PC-3 (cell line): ENCODE measurements at regions not wholly inside any gene's neighbourhood (a gene's known extent, or its start where the extent isn't known, plus 50 kb on each side); places are given as distances from the start of the nearest gene placed in this dataset.

Experiments
- ATAC-seq: fragments of 200-7000 bp; cut with Tn5 transposase; 2 replicates; pipeline ENCODE4 v1.9.1; 2020; ENCODE audit warnings: mild to moderate bottlenecking, moderate library complexity
- BruUV-seq: library from RNA; stranded (reverse); fragments of 400-500 nt; replicated peaks from 2 replicates; lab custom pipeline; 2021; lab: Mats Ljungman, UMichigan
- CTCF ChIA-PET: fragments of 300-600 bp; sonication (Branson Sonifier 250); formaldehyde crosslinking; loops from one replicate; lab custom pipeline; 2022; ENCODE audit warnings: antibody characterized with exemption; lab: Charles Lee
- POLR2A ChIA-PET: fragments of 300-600 bp; sonication (Branson Sonifier 250); formaldehyde crosslinking; loops from one replicate; lab custom pipeline; 2022; ENCODE audit warnings: antibody characterized with exemption; ENCODE audit not compliant: unreplicated experiment; lab: Charles Lee
- DNase-seq: peaks from one replicate; pipeline ENCODE4 v3.0.0-alpha.2; 2015
- H2AFZ ChIP-seq: fragments of 300-600 bp; sonication (generic); 2 replicates; pipeline ENCODE4 v1.6.0; 2016; ENCODE audit warnings: antibody characterized with exemption, low read length
- H3F3A ChIP-seq: fragments of 300-600 bp; sonication (generic); one replicate; pipeline ENCODE4 v1.6.0; 2017; ENCODE audit warnings: antibody characterized with exemption, low read length, control low read depth, mild to moderate bottlenecking; ENCODE audit not compliant: unreplicated experiment
- H3K27ac ChIP-seq: fragments of 300-600 bp; sonication (generic); 2 replicates; pipeline ENCODE4 v1.5.1; 2016; ENCODE audit warnings: mild to moderate bottlenecking, low read length
- H3K27me3 ChIP-seq: fragments of 300-600 bp; sonication (generic); 2 replicates; pipeline ENCODE4 v1.6.1; 2016; ENCODE audit warnings: low read length, mixed read lengths
- H3K36me3 ChIP-seq: fragments of 300-600 bp; sonication (generic); 2 replicates; pipeline ENCODE4 v1.6.1; 2016; ENCODE audit warnings: low read depth, mixed run types, low read length, mixed read lengths
- H3K4me1 ChIP-seq: fragments of 300-600 bp; sonication (generic); 2 replicates; pipeline ENCODE4 v1.5.1; 2016; ENCODE audit warnings: low read length; ENCODE audit not compliant: insufficient read depth
- H3K4me2 ChIP-seq: fragments of 300-600 bp; sonication (generic); 2 replicates; pipeline ENCODE4 v1.6.0; 2016; ENCODE audit warnings: low read length
- H3K4me3 ChIP-seq: fragments of 300-600 bp; sonication (generic); 2 replicates; pipeline ENCODE4 v1.5.1; 2016; ENCODE audit warnings: mild to moderate bottlenecking, low read length, mixed read lengths
- H3K79me2 ChIP-seq: fragments of 300-600 bp; sonication (generic); 2 replicates; pipeline ENCODE4 v1.6.1; 2017; ENCODE audit warnings: low read length, mixed read lengths
- H3K9ac ChIP-seq: fragments of 300-600 bp; sonication (generic); 2 replicates; pipeline ENCODE4 v1.6.0; 2016; ENCODE audit warnings: mild to moderate bottlenecking, low read length
- H3K9me2 ChIP-seq: fragments of 300-600 bp; sonication (generic); replicated peaks from 2 replicates; pipeline ENCODE4 v1.6.1; 2016; ENCODE audit warnings: mixed run types, low read length, mixed read lengths
- H3K9me3 ChIP-seq: fragments of 300-600 bp; sonication (generic); 2 replicates; pipeline ENCODE4 v1.6.1; 2016; ENCODE audit warnings: low read length, mixed read lengths
- H4K20me1 ChIP-seq: fragments of 300-600 bp; sonication (generic); 2 replicates; pipeline ENCODE4 v1.6.1; 2016; ENCODE audit warnings: low read length, mixed read lengths
- EZH2 ChIP-seq: fragments of 300-600 bp; sonication (generic); IDR thresholded peaks from one replicate; pipeline ENCODE4 v1.6.1; 2017; ENCODE audit warnings: antibody characterized with exemption, mild to moderate bottlenecking, low read length; ENCODE audit not compliant: unreplicated experiment
- EZH2phosphoT487 ChIP-seq: fragments of 300-600 bp; sonication (generic); IDR thresholded peaks from 2 replicates; pipeline ENCODE4 v1.6.1; 2018; ENCODE audit warnings: mild to moderate bottlenecking, antibody characterized with exemption, low read length, borderline replicate concordance
- intact Hi-C: fragments of 100-400 bp; cut with micrococcal nuclease; formaldehyde crosslinking; loops from 2 replicates; pipeline ENCODE4 v1.9.0; 2023
- TF ChIP-seq, protein P1 (sequence below): fragments of 300-600 bp; sonication (generic); conservative IDR thresholded peaks from 2 replicates; pipeline ENCODE4 v1.5.1; 2017; ENCODE audit warnings: antibody characterized with exemption, low read depth, mild to moderate bottlenecking, low read length

DNA sequence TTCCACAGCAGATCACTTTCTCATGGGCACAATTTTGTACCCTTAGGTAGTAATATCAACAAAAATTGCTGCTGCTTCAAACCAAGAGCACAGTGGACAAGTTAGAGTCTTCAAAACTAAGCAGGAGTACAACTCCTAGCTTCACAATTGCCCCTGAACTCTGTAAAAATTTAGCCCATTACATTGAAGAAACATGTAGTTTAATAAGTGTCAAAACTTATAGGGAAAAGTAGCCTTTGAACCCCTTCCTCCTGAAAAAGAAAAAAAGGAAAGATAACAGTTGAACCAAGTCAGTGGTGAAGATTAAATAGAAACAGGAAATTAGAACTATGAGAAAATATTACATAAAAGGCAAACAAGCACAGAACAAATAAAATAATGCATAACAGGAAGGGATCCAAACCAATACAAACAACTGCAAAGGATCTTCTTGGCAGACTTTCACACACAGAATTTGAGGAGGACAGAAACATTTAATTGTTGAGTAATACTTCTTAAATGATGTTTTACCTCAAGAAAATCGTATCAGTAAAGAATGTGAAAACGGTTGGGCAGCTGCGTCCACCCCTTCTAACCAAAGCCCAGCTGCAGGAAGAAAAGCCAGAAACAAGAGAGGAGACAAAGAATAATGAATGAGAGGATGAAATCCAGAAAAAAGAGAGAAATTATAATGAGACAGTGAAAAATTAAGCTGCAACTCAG lies 636.0 kb downstream of the NR2F1-AS1 start:
- H3K27me3 ChIP-seq: no peaks in the 10 kb centered on the region
- peak overlapping the region; percentile 24 for H2AFZ ChIP-seq
- DNase-seq (peak; percentile 92), ATAC-seq (peak; percentile 77)
- H3K9ac ChIP-seq: peak overlapping the region; percentile 84
- H3K9me2 ChIP-seq: no peaks in the 10 kb centered on the region
- no TSS peak for BruUV-seq
- H3K4me3 ChIP-seq: peak overlapping the region; percentile 27
- H3F3A ChIP-seq: peaks cover 9% of the 10 kb centered on the region
- TF ChIP-seq, protein P1, sequence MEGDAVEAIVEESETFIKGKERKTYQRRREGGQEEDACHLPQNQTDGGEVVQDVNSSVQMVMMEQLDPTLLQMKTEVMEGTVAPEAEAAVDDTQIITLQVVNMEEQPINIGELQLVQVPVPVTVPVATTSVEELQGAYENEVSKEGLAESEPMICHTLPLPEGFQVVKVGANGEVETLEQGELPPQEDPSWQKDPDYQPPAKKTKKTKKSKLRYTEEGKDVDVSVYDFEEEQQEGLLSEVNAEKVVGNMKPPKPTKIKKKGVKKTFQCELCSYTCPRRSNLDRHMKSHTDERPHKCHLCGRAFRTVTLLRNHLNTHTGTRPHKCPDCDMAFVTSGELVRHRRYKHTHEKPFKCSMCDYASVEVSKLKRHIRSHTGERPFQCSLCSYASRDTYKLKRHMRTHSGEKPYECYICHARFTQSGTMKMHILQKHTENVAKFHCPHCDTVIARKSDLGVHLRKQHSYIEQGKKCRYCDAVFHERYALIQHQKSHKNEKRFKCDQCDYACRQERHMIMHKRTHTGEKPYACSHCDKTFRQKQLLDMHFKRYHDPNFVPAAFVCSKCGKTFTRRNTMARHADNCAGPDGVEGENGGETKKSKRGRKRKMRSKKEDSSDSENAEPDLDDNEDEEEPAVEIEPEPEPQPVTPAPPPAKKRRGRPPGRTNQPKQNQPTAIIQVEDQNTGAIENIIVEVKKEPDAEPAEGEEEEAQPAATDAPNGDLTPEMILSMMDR: no peak
- TF ChIP-seq EZH2 (no peak), EZH2phosphoT487 (no peak)
- H3K27ac ChIP-seq: peak overlapping the region; percentile 98
- ChIA-PET CTCF (interaction anchor here (0.6 kb wide), 1 partner anchor 973 kb away, joined by 7 read pairs; no protein-coding TSS in a partner anchor), POLR2A (no interaction called here)
- peaks cover 10% of the 10 kb centered on the region for H3K9me3 ChIP-seq
- H3K4me2 ChIP-seq: peak overlapping the region; percentile 75
- H4K20me1 ChIP-seq: no peaks in the 10 kb centered on the region
- intact Hi-C loops: loop anchor here (1.0 to 10.0 kb wide), 4 partner anchors 108 to 640 kb away; partner anchors contain the start of genes NR2F1 and NR2F1-AS1
- no peaks in the 10 kb centered on the region for H3K79me2 ChIP-seq
- peaks cover 45% of the 10 kb centered on the region for H3K4me1 ChIP-seq
- 0 out of 2 replicates have a peak, but pooled peaks cover 5% of the 10 kb centered on the region for H3K36me3 ChIP-seq

- Histone ChIP-seq H4K20me1 (no peaks in the 10 kb centered on the region), H3K4me3 (no peak overlapping the region), H3K9ac (peak overlapping the region; percentile 70), H3K9me3 (peaks cover 10% of the 10 kb centered on the region), H3K79me2 (no peaks in the 10 kb centered on the region), H3F3A (peaks cover 9% of the 10 kb centered on the region), H3K27me3 (no peaks in the 10 kb centered on the region), H3K36me3 (0 out of 2 replicates have a peak, but pooled peaks cover 5% of the 10 kb centered on the region), H3K4me1 (peaks cover 40% of the 10 kb centered on the region), H2AFZ (no peak overlapping the region), H3K4me2 (peak overlapping the region; percentile 75), H3K9me2 (no peaks in the 10 kb centered on the region), H3K27ac (peak overlapping the region; percentile 98)
- CTCF ChIA-PET: no interaction called here
- no peak for ATAC-seq
- no TSS peak for BruUV-seq
- DNase-seq: no peak
- intact Hi-C loops: loop anchor here (10.0 kb wide), 1 partner anchor 640 kb away; the partner anchor contains the start of genes NR2F1 and NR2F1-AS1
- POLR2A ChIA-PET: no interaction called here
- TF ChIP-seq EZH2: no peak
- TF ChIP-seq, protein P1: no peak
- no peak for TF ChIP-seq EZH2phosphoT487
Measured at GRCh38 chr5:92944337-92944736, 636.7 kb downstream of the NR2F1-AS1 start.

DNA sequence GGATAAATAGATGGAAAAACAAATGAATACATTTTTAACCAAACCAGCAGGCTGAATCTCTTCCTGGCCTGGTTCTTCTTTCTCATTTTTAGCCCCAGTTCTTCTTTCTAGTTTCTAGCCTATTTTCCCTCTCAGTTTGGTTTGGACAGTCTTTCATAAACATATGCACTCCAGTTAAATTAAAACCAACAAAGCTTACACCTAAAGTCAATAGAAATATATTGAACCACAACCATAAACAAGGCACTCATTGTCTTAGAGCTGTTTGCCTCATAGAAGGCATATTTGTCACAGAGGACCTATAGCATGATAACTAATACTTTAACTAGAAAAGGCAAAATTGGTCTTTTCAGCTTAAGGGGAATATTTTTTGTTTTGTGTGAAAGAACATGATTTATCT lies 638.3 kb downstream of the NR2F1-AS1 start:
- no peaks in the 10 kb centered on the region for H3K36me3 ChIP-seq
- no peak for TF ChIP-seq EZH2phosphoT487
- no peak for TF ChIP-seq EZH2
- TF ChIP-seq, protein P1: no peak
- H3F3A ChIP-seq: peaks cover 9% of the 10 kb centered on the region
- CTCF ChIA-PET: no interaction called here
- H3K27ac ChIP-seq: peak overlapping the region; percentile 28
- H3K4me2 ChIP-seq: no peak overlapping the region
- H3K9ac ChIP-seq: no peak overlapping the region
- DNase-seq (peak; percentile 17), ATAC-seq (peak; percentile 45; the same call in 1 of the 2 replicates)
- intact Hi-C loops: loop anchor here (10.0 kb wide), 1 partner anchor 642 kb away; the partner anchor contains the start of genes NR2F1 and NR2F1-AS1
- H3K4me3 ChIP-seq: no peak overlapping the region
- BruUV-seq: no TSS peak
- no peaks in the 10 kb centered on the region for H4K20me1 ChIP-seq
- POLR2A ChIA-PET: no interaction called here
- H3K4me1 ChIP-seq: peaks cover 40% of the 10 kb centered on the region
- H3K79me2 ChIP-seq: no peaks in the 10 kb centered on the region
- H3K9me3 ChIP-seq: peaks cover under 1% of the 10 kb centered on the region; the same call in 1 of the 2 replicates
- H3K27me3 ChIP-seq: no peaks in the 10 kb centered on the region
- no peak overlapping the region for H2AFZ ChIP-seq
- H3K9me2 ChIP-seq: no peaks in the 10 kb centered on the region
